NCI-H2196 (cell line): ENCODE measurements at regions not wholly inside any gene's neighbourhood (a gene's known extent, or its start where the extent isn't known, plus 50 kb on each side); places are given as distances from the start of the nearest gene placed in this dataset.

Experiments used
- DNase-seq: peaks from one replicate; lab custom pipeline; 2025; ENCODE audit not compliant: unreplicated experiment; lab: John Stamatoyannopoulos, UW

GRCh38 chr5:18985171-18985758 is 1002.7 kb downstream of the CDH18 start:
- DNase-seq, result no peak

DNA sequence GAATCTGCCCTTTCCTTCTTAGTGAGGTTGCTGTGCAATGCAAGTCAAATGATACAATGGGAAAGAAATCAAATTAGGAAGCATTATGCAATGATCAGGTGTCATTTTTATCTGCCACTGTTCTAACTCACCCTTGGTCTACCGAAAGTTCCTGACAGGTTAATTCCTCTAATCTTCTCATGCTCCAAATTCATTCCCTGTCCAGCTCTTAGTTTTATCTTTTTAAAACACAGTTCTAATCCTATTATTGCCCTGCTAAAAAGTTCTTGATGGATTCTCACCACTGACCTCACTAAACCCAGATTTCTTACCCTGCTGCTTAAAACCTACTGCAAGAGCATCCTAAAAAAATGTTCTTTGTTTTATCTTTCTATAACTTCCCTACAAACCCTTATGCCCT is 1000.9 kb downstream of the CDH18 start:
- no peak for DNase-seq

GRCh38 chr5:18990852-18991251 is 997.1 kb downstream of the CDH18 start:
- DNase-seq, result no peak

DNA sequence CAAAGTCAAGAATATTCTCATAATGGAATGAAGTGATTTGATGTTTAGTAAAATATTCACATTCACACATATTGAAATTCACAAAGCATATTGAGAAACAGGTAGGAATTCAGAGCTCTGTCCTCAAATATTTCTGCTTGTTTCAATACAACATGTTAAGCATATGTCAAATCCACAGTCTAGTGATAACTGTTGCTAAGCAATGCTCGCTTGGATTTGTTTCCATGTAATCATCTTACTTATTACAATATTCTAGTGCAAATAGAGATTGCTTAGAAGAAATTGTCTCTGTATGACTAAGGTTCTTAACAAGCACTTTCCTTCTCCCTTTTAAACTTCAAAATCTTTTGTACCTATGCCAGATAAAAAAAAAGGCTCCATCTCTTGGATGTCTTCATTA is 995.7 kb downstream of the CDH18 start:
- DNase-seq, result no peak

GRCh38 chr5:18999478-18999877 is 988.5 kb downstream of the CDH18 start:
- no peak for DNase-seq

- no peak for DNase-seq
These were observed 986.9 kb downstream of the CDH18 start for GRCh38 chr5:19001054-19001453.

GRCh38 chr5:19001539-19001938 is 986.5 kb downstream of the CDH18 start:
- no peak for DNase-seq

GRCh38 chr5:19002111-19002510 is 985.9 kb downstream of the CDH18 start:
- DNase-seq, result no peak

DNA sequence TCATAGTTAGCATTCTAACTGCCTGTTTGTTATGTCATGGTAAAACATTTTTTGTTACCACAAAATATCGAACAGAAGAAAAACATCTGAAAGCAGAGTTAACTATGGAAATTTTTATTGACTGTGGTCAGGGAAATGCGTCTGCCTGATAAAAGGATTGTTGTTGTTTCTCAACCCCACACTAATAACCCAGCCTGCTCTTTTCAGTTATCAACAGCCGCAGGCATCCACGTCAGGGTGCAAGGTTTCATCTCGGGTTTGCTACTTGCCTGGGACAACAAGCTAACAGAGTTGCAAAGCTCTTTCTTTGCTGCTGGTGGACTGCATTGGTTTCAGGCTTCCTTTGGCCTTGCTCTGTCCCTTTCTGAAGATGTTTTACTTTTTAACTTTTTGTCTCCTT is 969.2 kb downstream of the CDH18 start:
- DNase-seq, result no peak

- no peak for DNase-seq
These were observed 956.5 kb downstream of the CDH18 start for GRCh38 chr5:19031491-19031890.

- no peak for DNase-seq
These were observed 952.2 kb downstream of the CDH18 start for GRCh38 chr5:19035816-19036215.

DNA sequence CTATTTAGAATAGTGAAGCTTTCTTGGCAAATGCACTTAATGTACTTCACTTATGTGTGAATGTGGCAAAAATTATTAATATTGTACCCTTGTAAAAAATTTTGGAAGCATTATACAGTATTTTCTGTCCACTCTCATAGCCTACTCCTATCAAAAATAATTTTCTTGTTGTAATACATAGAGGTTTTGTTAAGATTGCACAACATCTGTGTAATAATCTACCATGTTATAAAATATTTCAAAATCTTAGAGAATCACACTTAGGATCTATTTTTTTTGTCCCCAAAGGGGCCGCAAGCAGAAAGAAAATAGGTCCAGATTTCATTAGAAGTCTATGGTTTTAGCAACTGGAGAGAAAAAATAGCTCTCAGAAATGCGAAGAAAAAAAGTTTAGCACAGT is 945.9 kb downstream of the CDH18 start:
- DNase-seq, result no peak

GRCh38 chr5:19044311-19044710 is 943.7 kb downstream of the CDH18 start:
- no peak for DNase-seq

- no peak for DNase-seq
These were observed 942.9 kb downstream of the CDH18 start for GRCh38 chr5:19044931-19045695.

DNA sequence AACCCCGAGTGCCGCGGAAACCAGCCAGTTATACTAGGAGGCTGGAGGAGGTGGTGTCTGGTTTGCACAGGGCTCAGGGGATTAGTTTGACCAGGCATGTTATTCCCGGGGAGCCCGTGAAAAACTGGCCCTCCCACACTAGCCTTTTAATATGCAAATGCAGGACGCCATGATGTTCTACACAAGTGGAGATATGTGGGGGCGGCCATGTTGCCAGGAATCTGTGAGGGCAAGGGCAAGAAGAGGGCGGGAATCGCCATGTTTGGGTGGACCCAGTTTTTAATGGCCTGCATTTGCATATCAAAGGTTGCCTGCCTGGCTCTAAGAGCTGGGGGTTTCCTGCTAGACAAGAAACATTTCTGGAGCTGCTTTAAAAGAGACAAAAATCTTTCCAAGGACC is 940.7 kb downstream of the CDH18 start:
- no peak for DNase-seq

DNA sequence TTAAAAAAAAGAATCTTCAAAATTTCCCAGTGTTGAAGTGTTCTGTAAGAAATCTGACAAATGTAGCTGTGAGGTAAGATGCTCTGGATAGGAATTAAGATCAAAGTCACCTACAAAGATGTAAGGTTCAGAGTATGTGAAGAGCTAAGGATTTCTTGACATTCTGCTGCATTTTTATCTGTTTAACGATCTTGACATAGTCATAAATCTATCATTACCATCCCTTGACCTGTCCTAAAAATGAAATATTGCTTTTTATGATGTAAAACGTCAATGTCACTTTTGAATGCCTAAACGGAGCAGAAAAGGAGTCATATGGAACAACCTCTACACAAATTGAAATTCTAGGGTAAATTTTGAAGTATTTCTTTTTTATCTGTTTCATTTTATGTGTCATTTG is 939.3 kb downstream of the CDH18 start:
- DNase-seq, result no peak

GRCh38 chr5:19058216-19058615 is 929.8 kb downstream of the CDH18 start:
- DNase-seq, result no peak

DNA sequence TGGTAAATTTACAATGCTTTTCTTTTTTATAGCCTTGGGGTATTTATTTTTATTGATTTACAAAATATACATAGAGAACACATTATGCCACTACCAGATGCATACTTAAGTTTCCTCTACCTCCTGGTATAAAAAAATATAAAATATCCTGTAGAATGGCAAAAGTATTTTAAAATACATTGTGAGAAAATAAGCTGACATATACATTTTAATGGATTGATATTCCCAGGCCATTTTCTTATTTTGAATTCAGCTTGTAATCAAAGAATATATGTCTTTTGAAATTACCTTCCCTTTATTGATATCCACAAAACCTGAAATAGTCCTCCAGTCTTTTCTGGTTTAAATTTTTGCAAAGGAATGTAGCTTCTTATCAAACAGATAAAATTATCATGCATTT is 923.9 kb downstream of the CDH18 start:
- no peak for DNase-seq

DNA sequence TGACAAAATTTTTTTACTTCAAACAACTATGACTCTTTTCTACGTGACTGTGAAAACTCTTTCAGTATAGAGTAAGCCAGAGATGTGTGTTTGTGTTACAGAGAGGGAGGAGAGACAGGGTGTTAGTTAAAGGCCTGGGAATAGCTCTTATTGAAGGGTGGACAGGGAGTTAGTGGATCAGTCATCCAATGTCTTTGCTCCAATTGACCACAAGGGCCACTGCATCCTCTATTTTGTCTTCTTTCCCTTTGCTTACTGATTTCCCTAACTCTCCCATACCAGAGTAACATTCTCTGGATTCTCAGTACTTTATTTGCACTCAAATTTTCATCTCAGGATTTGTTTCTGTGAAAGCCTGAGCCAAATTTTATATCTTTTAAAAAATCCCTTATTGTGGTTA is 920.3 kb downstream of the CDH18 start:
- no peak for DNase-seq

GRCh38 chr5:19098434-19098833 is 889.6 kb downstream of the CDH18 start:
- DNase-seq, result no peak

GRCh38 chr5:19099195-19099594 is 888.8 kb downstream of the CDH18 start:
- DNase-seq, result no peak

DNA sequence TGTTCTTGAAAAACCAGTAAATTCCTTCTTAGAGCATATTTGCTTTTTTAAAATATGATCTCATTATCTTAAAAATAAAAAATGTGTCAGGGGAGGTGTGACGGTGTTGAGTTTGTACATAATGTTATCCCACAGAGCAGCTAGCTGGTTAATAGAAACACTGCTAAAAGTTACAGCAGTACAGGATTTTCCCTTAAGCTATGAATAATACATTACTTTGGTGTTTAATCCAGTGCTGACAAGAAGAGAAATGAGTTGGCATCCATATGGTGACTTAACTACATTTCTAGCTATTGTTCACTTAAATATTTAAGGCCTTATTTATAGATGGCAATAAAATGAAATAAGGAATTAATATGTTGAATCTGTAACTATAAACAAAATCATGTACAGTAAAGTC is 883.1 kb downstream of the CDH18 start:
- DNase-seq, result no peak

DNA sequence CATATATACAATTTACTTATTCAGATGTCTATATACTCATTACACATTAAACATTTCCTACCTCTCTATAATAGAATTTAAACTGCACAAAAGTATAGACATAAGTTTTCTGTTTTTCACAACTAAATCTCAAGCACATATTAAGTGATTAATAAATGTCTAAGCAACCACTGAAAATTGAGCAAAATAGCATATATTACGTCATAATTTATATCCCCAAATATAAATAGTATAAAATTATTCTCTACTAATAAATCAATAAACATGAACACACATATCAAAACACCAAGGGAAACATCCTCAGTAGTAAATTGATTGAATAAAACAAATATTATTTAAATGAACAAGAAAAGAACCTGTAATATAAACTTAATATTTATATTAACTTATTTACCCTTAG is 865.1 kb downstream of the CDH18 start:
- no peak for DNase-seq
